ENCODE measurements at regions not wholly inside any gene's neighbourhood (a gene's known extent, or its start where the extent isn't known, plus 50 kb on each side); places are given as distances from the start of the nearest gene placed in this dataset.
"Not testable (repeated sequence)": the region's sequence is repeated elsewhere in the genome, so short reads cannot be mapped to it uniquely, and the experiment has no call there.

DNA sequence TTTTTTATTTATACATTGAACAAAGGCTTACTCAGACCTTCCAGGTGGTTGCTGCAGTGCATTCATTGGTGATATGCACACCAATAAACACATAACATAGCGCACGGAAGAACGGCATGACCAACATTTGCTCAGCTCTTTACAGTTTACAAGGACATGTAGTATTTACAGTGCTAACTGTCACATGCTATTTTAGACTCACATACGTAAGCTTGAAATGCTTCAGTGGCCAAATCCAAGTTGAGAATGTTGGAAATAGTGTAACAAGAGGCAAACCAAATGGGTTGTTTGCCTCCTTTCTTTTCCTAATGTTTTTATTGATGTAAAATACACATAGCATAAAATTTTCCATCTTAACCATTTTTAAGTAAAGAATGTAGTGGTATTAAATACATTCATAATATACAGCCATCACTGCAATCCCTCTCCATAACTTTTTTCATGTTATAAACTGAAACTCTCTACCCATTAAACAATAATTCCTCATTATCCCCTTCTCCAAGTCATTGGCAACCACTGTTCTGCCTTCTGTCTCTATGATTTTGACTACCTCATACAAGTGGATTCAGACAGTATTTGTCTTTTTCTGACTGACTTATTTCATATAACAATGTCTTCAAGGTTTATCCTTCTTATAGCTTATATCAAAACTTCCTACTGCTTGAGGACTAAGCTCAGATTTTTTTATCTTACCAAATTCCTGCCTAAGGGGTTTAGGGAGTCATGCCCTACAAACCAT, 1722.9 kb upstream of the AGA start:
- Mint-ChIP-seq H3K27ac (ENCODE audit: low read depth) (no peak overlapping the region), H3K36me3 (ENCODE audit: insufficient read depth) (no peaks in the 10 kb centered on the region), H3K4me3 (no peak overlapping the region), H3K9me3 (peaks cover 37% of the 10 kb centered on the region), H3K27me3 (no peaks in the 10 kb centered on the region), H3K4me1 (no peaks in the 10 kb centered on the region)
- DNase-seq (ENCODE audit: low spot score in 2 of 2) (no peak), ATAC-seq (replicated peaks; ENCODE audit: extremely low read depth, poor library complexity, severe bottlenecking) (no peak)

- DNase-seq (ENCODE audit: low spot score in 2 of 2), result no peak
- no peaks in the 10 kb centered on the region for H3K4me1 Mint-ChIP-seq
These were observed 1723.6 kb upstream of the AGA start for GRCh38 chr4:179165862-179166261.

DNA sequence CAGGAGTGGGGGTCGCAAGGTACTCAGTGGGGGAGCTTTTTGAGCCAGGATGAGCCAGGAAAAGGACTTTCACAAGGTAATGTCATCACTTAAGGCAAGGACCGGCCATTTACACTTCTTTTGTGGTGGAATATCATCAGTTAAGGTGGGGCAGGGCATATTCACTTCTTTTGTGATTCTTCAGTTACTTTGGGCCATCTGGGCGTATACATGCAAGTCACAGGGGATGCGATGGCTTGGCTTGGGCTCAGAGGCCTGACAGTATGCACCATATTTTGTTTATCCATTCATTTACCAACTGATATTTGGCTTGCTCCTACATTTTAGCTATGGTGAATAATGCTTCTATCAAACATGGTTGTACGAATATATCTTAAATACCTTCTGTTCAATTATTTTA, 1728.1 kb upstream of the AGA start:
- H3K36me3 Mint-ChIP-seq (ENCODE audit: insufficient read depth); H3K4me3 Mint-ChIP-seq; DNase-seq (ENCODE audit: low spot score in 2 of 2); H3K4me1 Mint-ChIP-seq; ATAC-seq (replicated peaks; ENCODE audit: extremely low read depth, poor library complexity, severe bottlenecking); H3K27me3 Mint-ChIP-seq; H3K27ac Mint-ChIP-seq (ENCODE audit: low read depth): not testable (repeated sequence)
- peaks cover 30% of the 10 kb centered on the region for H3K9me3 Mint-ChIP-seq

More at GRCh38 chr4:179165862-179166261, 1723.6 kb upstream of the AGA start:
- Mint-ChIP-seq H3K36me3 (ENCODE audit: insufficient read depth) (no peaks in the 10 kb centered on the region), H3K9me3 (peaks cover 36% of the 10 kb centered on the region), H3K4me3 (no peak overlapping the region), H3K27me3 (no peaks in the 10 kb centered on the region), H3K27ac (ENCODE audit: low read depth) (no peak overlapping the region)
- no peak for ATAC-seq (replicated peaks; ENCODE audit: extremely low read depth, poor library complexity, severe bottlenecking)

- DNase-seq (ENCODE audit: low spot score in 2 of 2), result no peak
- Mint-ChIP-seq H3K9me3 (peaks cover 21% of the 10 kb centered on the region), H3K4me1 (no peaks in the 10 kb centered on the region), H3K27me3 (no peaks in the 10 kb centered on the region), H3K27ac (ENCODE audit: low read depth) (no peak overlapping the region), H3K4me3 (no peak overlapping the region), H3K36me3 (ENCODE audit: insufficient read depth) (peaks cover 1% of the 10 kb centered on the region)
- no peak for ATAC-seq (replicated peaks; ENCODE audit: extremely low read depth, poor library complexity, severe bottlenecking)
These were observed 1740.5 kb upstream of the AGA start for GRCh38 chr4:179182741-179183140.

DNA sequence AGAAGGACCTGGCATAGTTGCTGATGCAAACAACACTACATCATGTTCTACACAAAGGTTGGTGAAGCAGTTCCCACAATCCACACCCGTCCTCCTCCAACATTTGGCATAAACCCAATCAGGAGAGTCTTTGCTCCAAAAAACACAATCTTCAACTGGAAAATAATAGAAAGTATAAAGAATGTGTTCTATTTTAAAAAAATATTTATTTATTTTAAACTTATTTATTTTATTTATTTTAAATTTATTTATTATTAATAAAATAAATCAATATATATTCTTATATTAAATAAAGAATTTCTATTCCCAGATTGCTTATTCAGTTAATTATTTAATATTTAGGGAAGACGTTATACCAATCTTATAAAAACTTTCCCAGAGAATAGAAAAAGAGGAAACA, 1753.7 kb upstream of the AGA start:
- H3K4me1 Mint-ChIP-seq, result no peaks in the 10 kb centered on the region
- peaks cover 4% of the 10 kb centered on the region for H3K9me3 Mint-ChIP-seq
- H3K27ac Mint-ChIP-seq (ENCODE audit: low read depth), result no peak overlapping the region
- H3K27me3 Mint-ChIP-seq, result no peaks in the 10 kb centered on the region
- ATAC-seq (replicated peaks; ENCODE audit: extremely low read depth, poor library complexity, severe bottlenecking) (no peak), DNase-seq (ENCODE audit: low spot score in 2 of 2) (no peak)
- H3K4me3 Mint-ChIP-seq, result no peak overlapping the region
- no peaks in the 10 kb centered on the region for H3K36me3 Mint-ChIP-seq (ENCODE audit: insufficient read depth)

GRCh38 chr4:179196511-179196910, 1754.3 kb upstream of the AGA start:
- DNase-seq (ENCODE audit: low spot score in 2 of 2) (no peak), ATAC-seq (replicated peaks; ENCODE audit: extremely low read depth, poor library complexity, severe bottlenecking) (no peak)
- Mint-ChIP-seq H3K36me3 (ENCODE audit: insufficient read depth) (no peaks in the 10 kb centered on the region), H3K4me1 (no peaks in the 10 kb centered on the region), H3K9me3 (peaks cover 4% of the 10 kb centered on the region), H3K27ac (ENCODE audit: low read depth) (no peak overlapping the region), H3K4me3 (no peak overlapping the region), H3K27me3 (no peaks in the 10 kb centered on the region)

DNA sequence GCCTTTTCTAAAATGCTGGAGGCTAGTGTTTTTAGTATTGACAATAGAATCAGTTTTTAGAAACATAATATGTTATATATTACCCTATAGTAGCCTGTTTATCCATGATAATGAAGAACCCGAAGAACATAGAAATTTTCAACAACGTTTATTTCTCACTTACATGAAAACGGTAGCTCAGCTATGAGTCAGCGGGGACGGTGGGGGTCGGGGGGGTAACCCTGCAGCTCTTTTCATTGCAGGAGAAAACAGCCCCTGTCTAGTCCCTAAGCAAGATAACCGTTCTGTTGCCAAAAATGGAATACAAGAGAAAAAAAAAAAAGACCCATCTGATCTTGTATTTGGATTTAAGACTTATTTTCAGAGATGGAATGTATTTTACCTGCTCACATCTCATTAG, 1758.4 kb upstream of the AGA start:
- H3K27me3 Mint-ChIP-seq, result no peaks in the 10 kb centered on the region
- DNase-seq (ENCODE audit: low spot score in 2 of 2) (no peak), ATAC-seq (replicated peaks; ENCODE audit: extremely low read depth, poor library complexity, severe bottlenecking) (no peak)
- no peaks in the 10 kb centered on the region for H3K4me1 Mint-ChIP-seq
- peaks cover 12% of the 10 kb centered on the region for H3K9me3 Mint-ChIP-seq
- H3K4me3 Mint-ChIP-seq, result no peak overlapping the region
- H3K36me3 Mint-ChIP-seq (ENCODE audit: insufficient read depth), result no peaks in the 10 kb centered on the region
- no peak overlapping the region for H3K27ac Mint-ChIP-seq (ENCODE audit: low read depth)

- Mint-ChIP-seq H3K27ac (ENCODE audit: low read depth) (no peak overlapping the region), H3K36me3 (ENCODE audit: insufficient read depth) (no peaks in the 10 kb centered on the region), H3K27me3 (no peaks in the 10 kb centered on the region), H3K4me3 (no peak overlapping the region), H3K9me3 (peaks cover 27% of the 10 kb centered on the region), H3K4me1 (no peaks in the 10 kb centered on the region)
- no peak for ATAC-seq (replicated peaks; ENCODE audit: extremely low read depth, poor library complexity, severe bottlenecking)
- DNase-seq (ENCODE audit: low spot score in 2 of 2), result no peak
These were observed 1783.4 kb upstream of the AGA start for GRCh38 chr4:179225594-179225993.

- DNase-seq (ENCODE audit: low spot score in 2 of 2) (no peak), ATAC-seq (replicated peaks; ENCODE audit: extremely low read depth, poor library complexity, severe bottlenecking) (no peak)
- H3K4me1 Mint-ChIP-seq, result no peaks in the 10 kb centered on the region
- no peaks in the 10 kb centered on the region for H3K36me3 Mint-ChIP-seq (ENCODE audit: insufficient read depth)
- H3K27ac Mint-ChIP-seq (ENCODE audit: low read depth), result no peak overlapping the region
- H3K9me3 Mint-ChIP-seq, result peaks cover 15% of the 10 kb centered on the region
- no peaks in the 10 kb centered on the region for H3K27me3 Mint-ChIP-seq
- H3K4me3 Mint-ChIP-seq, result no peak overlapping the region
These were observed 1806.6 kb upstream of the AGA start for GRCh38 chr4:179248821-179249220.

- no peak overlapping the region for H3K4me3 Mint-ChIP-seq
- ATAC-seq (replicated peaks; ENCODE audit: extremely low read depth, poor library complexity, severe bottlenecking), result no peak
- H3K27me3 Mint-ChIP-seq, result no peaks in the 10 kb centered on the region
- peaks cover 23% of the 10 kb centered on the region for H3K9me3 Mint-ChIP-seq
- no peak overlapping the region for H3K27ac Mint-ChIP-seq (ENCODE audit: low read depth)
- H3K36me3 Mint-ChIP-seq (ENCODE audit: insufficient read depth), result no peaks in the 10 kb centered on the region
- DNase-seq (ENCODE audit: low spot score in 2 of 2), result no peak
- no peaks in the 10 kb centered on the region for H3K4me1 Mint-ChIP-seq
These were observed 1826.6 kb upstream of the AGA start for GRCh38 chr4:179268791-179269190.

- no peak overlapping the region for H3K4me3 Mint-ChIP-seq
- H3K36me3 Mint-ChIP-seq (ENCODE audit: insufficient read depth), result no peaks in the 10 kb centered on the region
- ATAC-seq (replicated peaks; ENCODE audit: extremely low read depth, poor library complexity, severe bottlenecking) (no peak), DNase-seq (ENCODE audit: low spot score in 2 of 2) (no peak)
- H3K27me3 Mint-ChIP-seq, result no peaks in the 10 kb centered on the region
- H3K27ac Mint-ChIP-seq (ENCODE audit: low read depth), result no peak overlapping the region
- no peaks in the 10 kb centered on the region for H3K4me1 Mint-ChIP-seq
- peaks cover 16% of the 10 kb centered on the region for H3K9me3 Mint-ChIP-seq
These were observed 1830.0 kb upstream of the AGA start for GRCh38 chr4:179272282-179272681.

DNA sequence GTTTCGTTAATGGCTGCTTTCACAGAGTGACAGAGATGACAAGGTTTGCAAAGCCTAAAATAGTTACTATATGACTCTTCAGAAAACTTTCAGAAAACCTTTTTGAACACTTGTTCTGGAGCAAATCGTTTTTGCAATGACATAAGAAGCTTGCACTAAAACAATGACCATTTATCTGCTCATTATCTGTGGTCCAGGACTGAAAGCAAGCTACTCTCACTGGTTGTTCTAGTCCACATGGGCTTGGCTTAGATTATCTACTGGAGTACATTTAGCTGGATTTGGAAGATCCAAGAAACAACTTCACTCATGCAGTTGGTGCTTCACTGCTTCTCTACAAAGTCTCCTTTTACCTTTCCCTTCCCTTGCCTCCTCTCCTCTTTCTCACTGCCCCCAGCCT, 1836.4 kb upstream of the AGA start:
- no peak overlapping the region for H3K4me3 Mint-ChIP-seq
- no peak overlapping the region for H3K27ac Mint-ChIP-seq (ENCODE audit: low read depth)
- H3K36me3 Mint-ChIP-seq (ENCODE audit: insufficient read depth), result no peaks in the 10 kb centered on the region
- H3K27me3 Mint-ChIP-seq, result no peaks in the 10 kb centered on the region
- ATAC-seq (replicated peaks; ENCODE audit: extremely low read depth, poor library complexity, severe bottlenecking) (no peak), DNase-seq (ENCODE audit: low spot score in 2 of 2) (no peak)
- no peaks in the 10 kb centered on the region for H3K4me1 Mint-ChIP-seq
- peaks cover 8% of the 10 kb centered on the region for H3K9me3 Mint-ChIP-seq

- no peak overlapping the region for H3K27ac Mint-ChIP-seq (ENCODE audit: low read depth)
- H3K4me1 Mint-ChIP-seq, result no peaks in the 10 kb centered on the region
- DNase-seq (ENCODE audit: low spot score in 2 of 2) (no peak), ATAC-seq (replicated peaks; ENCODE audit: extremely low read depth, poor library complexity, severe bottlenecking) (no peak)
- H3K4me3 Mint-ChIP-seq, result no peak overlapping the region
- H3K9me3 Mint-ChIP-seq, result peaks cover 13% of the 10 kb centered on the region
- no peaks in the 10 kb centered on the region for H3K36me3 Mint-ChIP-seq (ENCODE audit: insufficient read depth)
- no peaks in the 10 kb centered on the region for H3K27me3 Mint-ChIP-seq
These were observed 1843.5 kb upstream of the AGA start for GRCh38 chr4:179285696-179286095.

Data from central memory CD8-positive, alpha-beta T cell (primary cell).